HL-60 (cell line): ENCODE measurements at regions not wholly inside any gene's neighbourhood (a gene's known extent, or its start where the extent isn't known, plus 50 kb on each side); places are given as distances from the start of the nearest gene placed in this dataset.

ENCODE experiments used
- CTCF ChIP-seq: IDR thresholded peaks from one replicate; pipeline ENCODE4 v1.5.1; 2011; ENCODE audit warnings: low read length, control low read depth, inconsistent platforms; ENCODE audit not compliant: insufficient read depth
- GABPA ChIP-seq: IDR thresholded peaks from 2 replicates; pipeline ENCODE4 v1.6.1; 2012; ENCODE audit warnings: low read depth
- POLR2AphosphoS5 ChIP-seq: IDR thresholded peaks from 2 replicates; pipeline ENCODE4 v1.6.1; 2012; ENCODE audit warnings: low read depth
- REST ChIP-seq: IDR thresholded peaks from 2 replicates; pipeline ENCODE4 v1.6.1; 2012; ENCODE audit warnings: low read depth; ENCODE audit not compliant: insufficient replicate concordance
- SPI1 ChIP-seq: IDR thresholded peaks from 2 replicates; pipeline ENCODE4 v1.6.1; 2012; ENCODE audit warnings: low read depth, mild to moderate bottlenecking, borderline replicate concordance

GRCh38 chr6:115842338-115842737 lies 218.4 kb downstream of the FRK start:
- TF ChIP-seq CTCF, result no peak
- no peak for TF ChIP-seq POLR2AphosphoS5
- no peak for TF ChIP-seq SPI1
- TF ChIP-seq REST, result no peak
- TF ChIP-seq GABPA, result no peak
